ENCODE measurements at regions not wholly inside any gene's neighbourhood (a gene's known extent, or its start where the extent isn't known, plus 50 kb on each side); places are given as distances from the start of the nearest gene placed in this dataset.

- H3K4me2 ChIP-seq: no peak overlapping the region
- no peak for TF ChIP-seq EZH2 (IDR thresholded peaks at IDR 0.05; ENCODE audit: borderline replicate concordance)
- TF ChIP-seq CTCF (IDR thresholded peaks at IDR 0.05; ENCODE audit: poor library complexity): no peak
- TF ChIP-seq EZH2phosphoT487 (IDR thresholded peaks at IDR 0.05; ENCODE audit: low read depth, severe bottlenecking, unreplicated experiment): no peak
- H3K36me3 ChIP-seq (replicated peaks; ENCODE audit: insufficient read depth, low read depth): no peaks in the 10 kb centered on the region
- DNase-seq (ENCODE audit: low spot score): no peak
- H3K4me1 ChIP-seq (ENCODE audit: insufficient read depth): no peaks in the 10 kb centered on the region
- no peaks in the 10 kb centered on the region for H3K79me2 ChIP-seq
- no peak overlapping the region for H3K27ac ChIP-seq
- H3K4me3 ChIP-seq: no peak overlapping the region
- H3K9me3 ChIP-seq (ENCODE audit: low read depth): no peaks in the 10 kb centered on the region
- WGBS (ENCODE audit: low lambda C conversion rate, missing lambda C conversion rate): 75% methylated on average over 1 of the region's 1 CpG
- H3K9me2 ChIP-seq (replicated peaks; ENCODE audit: insufficient read depth): no peaks in the 10 kb centered on the region
- H4K20me1 ChIP-seq (ENCODE audit: insufficient read depth, poor library complexity, severe bottlenecking): no peaks in the 10 kb centered on the region
- H3K27me3 ChIP-seq: no peaks in the 10 kb centered on the region
- no peak overlapping the region for H2AFZ ChIP-seq
Measured at GRCh38 chr13:84954636-84955035, 844.6 kb downstream of the SLITRK6 start.

GRCh38 chr13:84951128-84951527 is 848.1 kb downstream of the SLITRK6 start:
- Histone ChIP-seq H3K27me3 (no peaks in the 10 kb centered on the region), H3K79me2 (no peaks in the 10 kb centered on the region), H4K20me1 (ENCODE audit: insufficient read depth, poor library complexity, severe bottlenecking) (no peaks in the 10 kb centered on the region), H3K4me2 (no peak overlapping the region), H2AFZ (no peak overlapping the region), H3K9me3 (ENCODE audit: low read depth) (no peaks in the 10 kb centered on the region), H3K4me1 (ENCODE audit: insufficient read depth) (no peaks in the 10 kb centered on the region), H3K36me3 (replicated peaks; ENCODE audit: insufficient read depth, low read depth) (no peaks in the 10 kb centered on the region), H3K27ac (no peak overlapping the region), H3K9me2 (replicated peaks; ENCODE audit: insufficient read depth) (no peaks in the 10 kb centered on the region), H3K4me3 (no peak overlapping the region)
- WGBS (ENCODE audit: low lambda C conversion rate, missing lambda C conversion rate): 100% methylated on average over 1 of the region's 1 CpG
- TF ChIP-seq EZH2 (IDR thresholded peaks at IDR 0.05; ENCODE audit: borderline replicate concordance) (no peak), CTCF (IDR thresholded peaks at IDR 0.05; ENCODE audit: poor library complexity) (no peak), EZH2phosphoT487 (IDR thresholded peaks at IDR 0.05; ENCODE audit: low read depth, severe bottlenecking, unreplicated experiment) (no peak)
- DNase-seq (ENCODE audit: low spot score): no peak

- Histone ChIP-seq H3K4me1 (ENCODE audit: insufficient read depth) (no peaks in the 10 kb centered on the region), H3K27ac (no peak overlapping the region), H3K79me2 (no peaks in the 10 kb centered on the region), H3K36me3 (replicated peaks; ENCODE audit: insufficient read depth, low read depth) (no peaks in the 10 kb centered on the region), H3K27me3 (no peaks in the 10 kb centered on the region), H3K9me2 (replicated peaks; ENCODE audit: insufficient read depth) (no peaks in the 10 kb centered on the region), H4K20me1 (ENCODE audit: insufficient read depth, poor library complexity, severe bottlenecking) (no peaks in the 10 kb centered on the region), H3K4me3 (no peak overlapping the region), H2AFZ (no peak overlapping the region), H3K9me3 (ENCODE audit: low read depth) (no peaks in the 10 kb centered on the region), H3K4me2 (no peak overlapping the region)
- WGBS (ENCODE audit: low lambda C conversion rate, missing lambda C conversion rate): 85% methylated on average over 2 of the region's 2 CpGs
- no peak for DNase-seq (ENCODE audit: low spot score)
- TF ChIP-seq EZH2phosphoT487 (IDR thresholded peaks at IDR 0.05; ENCODE audit: low read depth, severe bottlenecking, unreplicated experiment): no peak
- TF ChIP-seq EZH2 (IDR thresholded peaks at IDR 0.05; ENCODE audit: borderline replicate concordance): no peak
- TF ChIP-seq CTCF (IDR thresholded peaks at IDR 0.05; ENCODE audit: poor library complexity): no peak
Measured at GRCh38 chr13:84946192-84946591, 853.0 kb downstream of the SLITRK6 start.

GRCh38 chr13:84940798-84941197 is 858.4 kb downstream of the SLITRK6 start:
- Histone ChIP-seq H3K79me2 (no peaks in the 10 kb centered on the region), H3K27me3 (no peaks in the 10 kb centered on the region), H4K20me1 (ENCODE audit: insufficient read depth, poor library complexity, severe bottlenecking) (no peaks in the 10 kb centered on the region), H3K36me3 (replicated peaks; ENCODE audit: insufficient read depth, low read depth) (no peaks in the 10 kb centered on the region), H3K4me2 (no peak overlapping the region), H3K4me1 (ENCODE audit: insufficient read depth) (no peaks in the 10 kb centered on the region), H3K4me3 (no peak overlapping the region), H3K9me2 (replicated peaks; ENCODE audit: insufficient read depth) (no peaks in the 10 kb centered on the region), H3K27ac (no peak overlapping the region), H3K9me3 (ENCODE audit: low read depth) (no peaks in the 10 kb centered on the region), H2AFZ (no peak overlapping the region)
- WGBS (ENCODE audit: low lambda C conversion rate, missing lambda C conversion rate): 85% methylated on average over 6 of the region's 6 CpGs
- TF ChIP-seq EZH2phosphoT487 (IDR thresholded peaks at IDR 0.05; ENCODE audit: low read depth, severe bottlenecking, unreplicated experiment) (no peak), EZH2 (IDR thresholded peaks at IDR 0.05; ENCODE audit: borderline replicate concordance) (no peak)
- no peak for DNase-seq (ENCODE audit: low spot score)
